Smooth muscle cell of the brain vasculature (primary cell): ENCODE measurements at regions not wholly inside any gene's neighbourhood (a gene's known extent, or its start where the extent isn't known, plus 50 kb on each side); places are given as distances from the start of the nearest gene placed in this dataset.

Source experiments
- DNase-seq: peaks from one replicate; pipeline ENCODE4 v3.0.0-alpha.2; 2012; ENCODE audit warnings: low read depth, low spot score

- no peak for DNase-seq
These were observed 1359.1 kb upstream of the ADGRL2 start for GRCh38 chr1:80441664-80442063.

GRCh38 chr1:80436851-80437250 is 1363.9 kb upstream of the ADGRL2 start:
- DNase-seq = no peak

DNA sequence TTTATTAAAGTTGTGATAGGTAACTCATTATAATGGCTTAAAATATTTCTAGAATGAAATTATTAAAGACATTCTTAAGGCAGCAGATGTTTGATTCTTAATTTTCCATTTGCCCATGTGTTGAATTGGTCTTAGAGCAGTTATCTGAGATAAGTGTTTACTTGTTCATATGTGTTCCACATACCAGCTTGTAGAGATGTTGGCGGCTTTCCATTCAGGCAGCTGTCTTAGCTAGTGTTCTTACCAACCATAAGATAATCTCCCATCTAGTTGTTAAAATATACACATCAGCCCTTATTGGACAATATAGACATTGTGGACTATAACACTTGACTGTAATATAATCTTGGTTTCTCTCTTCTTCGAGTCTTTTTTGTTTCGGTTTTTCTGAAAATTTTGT is 1372.9 kb upstream of the ADGRL2 start:
- DNase-seq = no peak

GRCh38 chr1:80424249-80424648 is 1376.5 kb upstream of the ADGRL2 start:
- DNase-seq = no peak

- DNase-seq = no peak
These were observed 1382.6 kb upstream of the ADGRL2 start for GRCh38 chr1:80418134-80418533.

- no peak for DNase-seq
These were observed 1383.1 kb upstream of the ADGRL2 start for GRCh38 chr1:80417671-80418070.

- no peak for DNase-seq
These were observed 1386.8 kb upstream of the ADGRL2 start for GRCh38 chr1:80413969-80414368.

GRCh38 chr1:80410233-80410632 is 1390.5 kb upstream of the ADGRL2 start:
- DNase-seq = no peak

GRCh38 chr1:80403471-80403893 is 1397.0 kb upstream of the ADGRL4 start:
- DNase-seq = no peak

- no peak for DNase-seq
These were observed 1396.1 kb upstream of the ADGRL4 start for GRCh38 chr1:80402625-80403024.

DNA sequence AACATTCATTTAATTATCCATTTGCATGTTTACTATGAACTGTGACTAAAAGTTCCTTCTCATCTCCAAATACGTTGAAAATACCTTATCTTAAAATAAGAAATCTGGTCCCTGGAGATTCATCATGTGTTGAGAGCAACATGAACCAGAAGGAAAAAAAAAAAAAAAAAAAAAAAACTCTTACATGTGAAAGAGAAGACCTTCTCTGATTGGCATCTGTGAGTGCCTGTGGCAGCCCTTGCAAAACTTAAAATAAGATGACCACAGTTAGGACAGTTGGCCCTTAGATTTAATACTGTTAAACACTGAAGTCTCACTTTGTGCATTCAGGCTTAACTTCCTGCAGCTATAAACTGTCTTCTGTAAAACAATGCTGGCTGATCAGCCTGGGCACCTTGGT is 1395.2 kb upstream of the ADGRL4 start:
- no peak for DNase-seq

DNA sequence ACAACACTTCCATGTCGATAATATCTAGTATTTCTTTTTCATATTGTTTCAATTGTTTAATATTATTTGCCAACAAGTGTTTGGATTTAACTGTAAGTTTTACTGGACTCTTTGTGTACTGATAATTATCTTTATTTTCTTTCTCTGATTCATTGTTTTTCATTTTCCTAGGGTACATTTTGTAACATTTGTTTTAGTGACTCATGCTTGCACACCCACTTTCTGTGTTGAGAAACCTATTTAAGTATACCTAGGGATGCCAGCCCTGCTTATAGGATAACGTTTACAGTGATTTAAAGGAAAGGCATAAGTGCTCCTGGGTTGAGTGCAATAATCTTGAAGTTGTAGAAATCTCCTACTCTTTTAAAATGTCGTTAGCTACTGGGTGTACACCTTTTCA is 1386.0 kb upstream of the ADGRL4 start:
- no peak for DNase-seq

GRCh38 chr1:80385650-80386049 is 1379.1 kb upstream of the ADGRL4 start:
- DNase-seq = no peak

DNA sequence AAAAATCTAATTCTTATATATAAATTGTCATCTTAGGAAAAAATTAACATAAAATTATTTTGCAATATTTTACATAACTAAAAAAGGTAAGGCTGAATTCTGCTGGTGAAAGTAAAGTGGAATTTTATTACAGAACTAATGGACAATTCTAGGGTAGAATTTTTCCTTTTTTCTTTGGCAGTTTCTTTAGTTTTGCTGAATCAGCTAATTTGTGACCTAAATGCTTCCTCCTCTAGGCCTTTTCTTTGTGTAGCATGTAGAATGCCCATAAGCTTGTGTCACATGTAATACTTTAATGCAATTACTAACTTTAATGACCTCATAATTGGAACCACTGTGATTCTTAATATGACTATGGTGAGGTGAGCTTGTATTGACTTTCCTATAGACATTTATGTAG is 1378.4 kb upstream of the ADGRL4 start:
- no peak for DNase-seq

GRCh38 chr1:80384083-80384830 is 1377.7 kb upstream of the ADGRL4 start:
- DNase-seq = no peak

DNA sequence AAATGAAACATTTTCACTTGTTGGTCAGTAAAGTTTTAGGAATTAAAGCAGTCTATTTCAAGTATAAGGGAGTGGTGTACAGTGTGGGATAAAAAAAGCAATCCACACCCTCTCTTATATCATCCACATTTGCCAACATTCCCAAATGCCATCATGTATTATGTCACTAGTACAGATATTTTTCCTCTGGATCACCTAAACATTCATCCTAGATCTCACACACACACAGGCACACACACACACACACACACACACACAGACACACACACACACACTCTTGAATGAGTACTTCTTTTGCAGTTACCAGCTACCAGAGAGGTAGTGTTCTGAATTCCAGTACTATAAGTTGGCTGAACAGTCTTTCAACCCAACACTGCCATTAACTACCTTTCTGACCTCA is 1369.1 kb upstream of the ADGRL4 start:
- DNase-seq = no peak

DNA sequence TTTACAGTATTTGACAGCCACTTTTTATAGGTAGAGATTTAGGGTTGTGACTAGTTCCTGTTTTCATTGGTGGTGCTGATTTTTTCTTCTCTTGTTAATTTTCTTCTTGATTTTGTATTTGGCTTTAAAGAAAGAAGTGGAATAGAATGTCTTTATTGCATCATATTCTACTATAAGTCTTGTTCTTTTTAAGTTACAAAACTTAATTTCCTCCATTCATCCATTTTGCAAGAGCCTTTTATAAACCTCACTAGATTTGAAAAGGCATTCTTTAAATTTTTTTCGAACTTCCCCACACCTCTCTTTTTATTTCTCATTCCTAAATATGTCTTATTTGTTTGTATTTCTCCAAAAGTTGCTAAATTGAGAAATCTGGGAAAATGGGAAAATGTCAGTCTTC is 1368.6 kb upstream of the ADGRL4 start:
- no peak for DNase-seq

DNA sequence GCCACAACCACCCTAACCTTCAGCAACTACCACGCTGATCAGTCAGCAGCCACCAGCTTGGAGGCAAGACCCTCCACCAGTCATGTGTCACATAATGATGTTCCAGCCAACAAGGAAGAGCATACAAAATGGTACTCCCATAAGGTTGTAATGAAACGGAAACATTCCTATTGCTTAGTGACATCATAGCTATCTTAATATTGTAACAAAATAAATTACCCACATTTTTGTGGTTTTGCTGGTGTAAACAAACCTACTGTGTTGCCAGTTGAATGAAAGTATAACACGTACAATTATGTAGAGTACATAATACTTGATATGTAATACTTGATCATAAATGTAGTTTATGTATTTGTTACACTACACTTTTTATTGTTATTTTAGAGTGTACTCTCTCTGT is 1363.2 kb upstream of the ADGRL4 start:
- DNase-seq = no peak

- DNase-seq = no peak
These were observed 1360.5 kb upstream of the ADGRL4 start for GRCh38 chr1:80367058-80367457.

DNA sequence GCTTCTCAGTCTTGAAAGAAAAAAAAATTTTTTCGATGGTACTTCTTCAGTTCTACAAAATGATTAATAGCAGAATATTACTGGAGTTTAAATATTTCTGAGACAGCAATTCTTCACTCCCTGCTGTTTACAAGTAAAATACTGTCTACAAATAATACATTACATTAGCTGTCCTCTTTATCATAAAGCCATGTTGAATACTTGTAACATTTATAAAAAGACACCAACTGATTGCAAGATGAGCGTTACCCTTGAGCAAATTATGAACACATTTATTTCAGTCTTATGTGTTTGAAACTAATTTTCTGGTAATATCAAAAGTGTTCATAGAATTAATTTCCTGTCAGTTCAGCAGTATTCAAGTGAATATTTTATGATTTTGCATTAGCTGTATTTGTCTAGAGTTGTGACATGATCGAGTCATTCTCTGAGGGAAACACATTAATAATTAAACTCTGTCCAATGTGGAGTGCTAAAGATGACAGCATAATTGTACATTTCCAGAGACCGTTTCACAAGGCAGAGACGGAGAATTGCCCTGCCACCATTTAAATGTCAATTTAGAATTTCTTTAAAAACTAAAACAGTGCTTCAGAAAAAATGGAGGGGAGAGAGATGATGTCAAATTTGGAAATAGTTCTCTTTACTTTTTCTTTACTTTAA is 1359.0 kb upstream of the ADGRL4 start:
- DNase-seq = no peak

GRCh38 chr1:80363689-80364475 is 1357.4 kb upstream of the ADGRL4 start:
- no peak for DNase-seq

GRCh38 chr1:80359666-80360065 is 1353.1 kb upstream of the ADGRL4 start:
- no peak for DNase-seq

DNA sequence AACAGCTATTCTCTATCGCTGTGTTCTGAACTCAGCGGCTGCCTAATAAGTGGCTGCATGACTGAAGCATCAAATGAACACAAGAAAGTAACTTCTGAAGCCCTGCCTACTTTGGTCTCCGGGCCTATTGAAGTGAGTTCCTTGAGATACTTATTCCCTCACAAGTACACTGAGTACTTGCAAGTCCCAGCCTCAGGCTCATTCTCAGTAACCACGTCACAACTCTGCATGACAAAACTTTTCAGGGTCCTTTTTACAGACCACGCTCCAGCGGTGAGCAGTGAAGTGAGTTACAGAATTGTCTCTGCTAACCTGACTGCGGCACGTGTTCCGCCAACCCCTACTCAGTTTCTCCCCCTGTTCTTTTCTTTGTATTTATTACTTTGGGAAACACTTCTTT is 1342.7 kb upstream of the ADGRL4 start:
- no peak for DNase-seq
